GM19455 (cell line): ENCODE measurements at regions not wholly inside any gene's neighbourhood (a gene's known extent, or its start where the extent isn't known, plus 50 kb on each side); places are given as distances from the start of the nearest gene placed in this dataset.
"Not testable (repeated sequence)": the region's sequence is repeated elsewhere in the genome, so short reads cannot be mapped to it uniquely, and the experiment has no call there.

ENCODE experiments used
- ATAC-seq: cut with Tn5 transposase; IDR thresholded peaks from one replicate; pipeline ENCODE4 v1.9.1; 2021; ENCODE audit not compliant: unreplicated experiment

DNA sequence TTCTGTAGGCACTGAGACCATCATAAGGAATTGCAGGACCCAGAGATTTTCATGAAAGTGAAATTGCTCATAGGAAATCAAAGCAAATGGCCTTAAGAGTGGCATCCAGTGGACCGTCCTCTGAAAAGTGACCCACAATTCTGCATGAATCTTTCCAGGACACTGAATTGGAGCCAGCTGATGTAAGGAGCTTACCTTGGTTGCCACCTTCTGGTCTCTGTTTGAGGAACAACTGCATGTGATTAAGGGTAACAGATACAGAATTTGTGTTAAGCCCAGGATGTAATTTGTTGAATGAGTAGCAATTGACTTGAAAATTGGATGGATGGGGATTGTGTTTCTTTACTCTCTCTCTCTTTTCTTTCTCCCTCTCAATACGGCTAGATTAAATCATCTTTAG, 49.9 kb upstream of the GAS1 start:
- no peak for ATAC-seq

DNA sequence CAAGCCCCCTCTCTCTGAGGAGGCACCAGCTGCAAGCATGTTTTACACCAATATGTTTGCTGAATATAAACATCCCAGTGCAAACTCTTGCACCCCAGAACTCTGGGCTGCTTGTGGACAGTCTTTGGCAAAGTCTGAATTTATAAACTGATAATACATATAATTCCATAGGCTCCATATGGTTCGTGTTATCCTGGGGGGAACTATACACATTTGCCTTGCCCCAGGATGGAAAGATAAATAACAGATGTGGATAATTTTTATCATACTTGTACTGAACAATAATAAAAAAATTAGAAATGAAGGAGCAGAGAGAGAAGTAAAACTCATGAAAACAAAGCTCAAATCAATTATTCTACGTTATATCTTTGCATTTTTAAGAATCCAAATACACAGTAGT, 50.6 kb upstream of the GAS1 start:
- no peak for ATAC-seq

DNA sequence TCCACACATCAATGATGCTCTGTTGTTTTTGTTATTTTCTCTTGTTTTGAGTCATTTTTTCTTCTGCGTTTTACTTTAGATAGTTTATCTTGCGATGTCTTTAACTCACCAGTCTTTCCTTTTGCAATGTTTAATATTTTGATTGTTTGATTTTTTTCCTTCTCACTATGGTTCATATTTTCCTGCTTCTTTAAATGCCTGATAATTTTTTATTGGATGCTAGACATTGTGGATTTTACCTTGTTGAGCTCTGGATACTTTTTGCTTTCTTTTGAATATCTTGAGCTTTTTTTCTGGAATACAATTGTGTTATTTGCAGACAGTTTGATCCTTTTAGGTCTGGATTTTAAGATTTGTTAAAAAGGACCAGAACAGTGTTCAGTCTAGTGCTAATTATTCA, 55.2 kb upstream of the GAS1 start:
- ATAC-seq: no peak

DNA sequence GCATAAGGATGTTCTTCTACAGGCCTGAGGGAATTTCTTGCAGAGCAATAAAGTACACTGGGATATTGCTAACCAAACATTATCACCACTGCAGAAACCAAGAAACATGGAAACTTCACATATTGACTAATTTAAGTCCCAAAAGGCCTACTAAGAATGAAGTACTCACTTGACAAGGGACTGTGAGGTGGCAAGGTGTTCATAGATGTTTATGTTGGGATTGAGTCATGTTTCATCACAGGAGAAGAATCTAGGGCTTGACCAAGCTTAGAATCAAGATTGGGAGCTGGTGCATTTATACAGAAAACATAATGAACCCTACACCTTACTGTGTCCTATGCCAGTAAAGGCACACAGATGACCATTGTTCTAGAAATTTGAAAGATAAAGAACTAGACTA, 56.7 kb upstream of the GAS1 start:
- no peak for ATAC-seq

DNA sequence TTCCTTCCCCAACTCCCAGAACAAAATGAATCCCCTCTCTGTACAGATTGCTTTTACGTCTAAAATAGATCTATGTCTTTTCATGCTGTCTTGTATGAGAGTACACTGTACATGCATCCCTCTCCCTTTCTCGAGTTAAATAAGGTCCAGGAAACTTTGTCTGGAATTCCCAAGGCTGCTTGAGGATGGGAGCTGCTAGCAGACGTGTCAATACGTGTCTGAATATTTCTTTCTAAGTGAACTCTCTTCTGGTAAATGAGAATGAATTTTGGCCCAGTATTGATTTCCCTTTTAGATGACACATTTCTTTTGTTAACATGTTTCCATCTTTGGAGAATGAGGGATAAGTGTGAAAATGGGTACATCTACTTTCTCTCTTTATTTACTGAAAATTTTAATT, 59.6 kb upstream of the GAS1 start:
- ATAC-seq: no peak

DNA sequence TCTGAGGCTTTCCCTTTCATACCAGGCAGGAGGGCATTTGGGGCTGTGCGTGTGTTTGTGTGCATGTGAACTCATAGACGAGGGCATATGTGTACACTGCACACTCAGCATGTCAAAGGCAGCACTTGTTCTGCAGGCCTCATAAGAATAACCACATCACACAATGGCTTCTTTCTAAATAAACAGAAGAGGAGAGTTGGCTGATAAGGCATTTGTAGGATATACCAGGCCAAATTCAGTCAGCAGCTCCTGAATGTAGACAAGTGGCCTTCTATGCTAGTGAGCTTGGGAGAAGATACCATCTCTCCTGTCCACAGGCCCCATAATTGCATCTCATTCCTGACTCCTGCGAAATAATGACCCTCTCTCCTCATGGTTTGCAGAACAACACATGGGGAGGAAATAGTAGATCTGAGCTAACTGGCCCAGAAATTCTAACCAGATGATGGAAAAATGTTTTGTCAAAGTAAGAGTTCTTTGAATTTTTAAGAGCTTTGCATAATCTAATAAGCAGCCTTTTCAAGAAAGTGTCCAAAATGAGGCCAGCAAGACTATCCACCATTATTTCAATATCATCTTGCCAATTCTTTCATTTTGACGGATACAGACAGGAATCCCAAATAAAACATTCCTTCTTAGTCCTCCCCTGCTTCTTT, 60.5 kb upstream of the GAS1 start:
- no peak for ATAC-seq

DNA sequence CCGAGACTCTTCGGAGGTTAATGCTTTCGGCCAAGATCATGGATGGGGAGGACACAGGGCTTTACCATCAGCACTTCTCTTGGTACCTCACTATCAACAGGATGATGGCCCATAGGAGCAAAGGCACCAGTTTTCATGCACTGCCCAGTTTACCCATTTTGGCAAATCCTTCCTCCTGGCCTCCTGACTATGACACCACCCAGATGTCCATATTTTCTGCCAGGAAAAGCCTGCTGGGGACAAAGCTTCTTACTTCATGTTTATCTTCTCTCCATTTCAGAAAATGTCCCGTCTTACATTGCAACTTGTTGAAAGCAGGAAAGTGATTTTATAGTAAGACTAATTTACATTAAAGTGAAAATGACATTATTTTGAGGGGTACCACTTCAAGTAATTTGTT, 61.4 kb upstream of the GAS1 start:
- ATAC-seq: no peak

DNA sequence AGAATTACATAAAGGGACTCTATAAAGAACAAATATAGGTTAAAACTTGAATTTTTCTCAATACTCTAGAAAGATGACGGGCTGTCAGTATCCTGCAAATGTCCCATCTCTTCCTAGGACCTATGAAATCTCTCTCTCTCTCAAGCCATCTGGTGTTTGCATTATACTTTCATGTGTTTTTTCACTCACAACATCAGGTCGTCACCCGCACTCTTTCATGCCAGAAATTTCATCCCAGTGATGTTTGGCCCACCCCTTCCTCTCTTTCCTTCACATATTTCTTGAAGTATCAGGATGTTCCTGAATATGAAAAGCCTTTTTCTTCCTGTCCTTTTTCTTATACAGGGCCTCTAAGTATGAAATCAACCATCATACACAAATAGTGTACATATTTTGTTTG, 63.3 kb upstream of the GAS1 start:
- no peak for ATAC-seq

DNA sequence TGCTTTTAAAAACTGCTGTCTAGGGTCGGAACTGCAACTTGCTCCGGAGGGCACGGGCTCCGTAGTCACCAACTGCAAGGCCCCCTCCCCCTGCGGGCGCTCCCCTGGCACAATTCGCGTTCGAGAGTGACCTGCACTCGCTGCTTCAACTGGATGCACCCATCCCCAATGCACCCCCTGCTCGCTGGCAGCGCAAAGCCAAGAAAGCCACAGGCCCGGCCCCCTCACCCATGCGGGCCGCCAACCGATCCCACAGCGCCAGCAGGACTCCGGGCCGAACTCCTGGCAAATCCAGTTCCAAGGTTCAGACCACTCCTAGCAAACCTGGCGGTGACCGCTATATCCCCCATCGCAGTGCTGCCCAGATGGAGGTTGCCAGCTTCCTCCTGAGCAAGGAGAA, 64.2 kb upstream of the GAS1 start:
- no peak for ATAC-seq

DNA sequence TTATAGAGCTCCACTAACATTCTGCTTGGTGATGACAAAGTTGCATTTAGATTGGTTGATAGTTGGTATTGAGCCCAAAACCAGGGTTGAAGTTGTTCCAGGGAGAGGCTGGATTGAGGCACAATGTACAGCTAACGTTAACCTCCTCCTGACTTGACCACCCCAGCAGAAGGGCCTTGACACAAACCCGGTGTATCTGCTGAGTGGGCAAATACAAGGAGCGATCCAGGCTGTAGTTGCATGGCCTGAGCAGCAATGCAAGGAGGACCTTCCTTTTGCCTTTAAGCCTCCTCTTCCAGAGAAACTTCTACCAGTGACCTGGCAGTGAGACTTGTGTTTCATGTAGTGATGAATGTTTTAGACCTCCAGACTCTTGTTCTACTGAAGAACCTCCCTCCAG, 66.2 kb upstream of the GAS1 start:
- ATAC-seq: no peak

DNA sequence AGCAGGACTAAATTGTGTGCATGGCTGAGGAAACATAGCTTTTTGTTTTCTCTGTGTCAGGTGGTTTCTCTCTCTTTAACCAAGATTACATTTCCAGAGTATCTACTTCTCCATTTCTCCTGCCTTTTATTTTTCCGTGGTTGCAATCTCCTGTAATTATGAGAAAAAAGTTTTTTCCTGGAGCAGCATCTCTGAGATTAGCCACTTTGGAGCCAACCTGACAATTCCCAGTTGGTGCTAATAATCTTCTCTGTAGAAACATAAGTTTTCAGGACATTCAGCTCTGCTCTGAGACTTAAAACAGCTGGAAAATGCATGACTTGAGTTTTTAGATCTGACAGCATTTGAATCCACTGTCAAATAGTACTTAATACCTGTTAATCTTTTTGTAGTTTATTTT, 67.1 kb upstream of the GAS1 start:
- ATAC-seq: no peak

DNA sequence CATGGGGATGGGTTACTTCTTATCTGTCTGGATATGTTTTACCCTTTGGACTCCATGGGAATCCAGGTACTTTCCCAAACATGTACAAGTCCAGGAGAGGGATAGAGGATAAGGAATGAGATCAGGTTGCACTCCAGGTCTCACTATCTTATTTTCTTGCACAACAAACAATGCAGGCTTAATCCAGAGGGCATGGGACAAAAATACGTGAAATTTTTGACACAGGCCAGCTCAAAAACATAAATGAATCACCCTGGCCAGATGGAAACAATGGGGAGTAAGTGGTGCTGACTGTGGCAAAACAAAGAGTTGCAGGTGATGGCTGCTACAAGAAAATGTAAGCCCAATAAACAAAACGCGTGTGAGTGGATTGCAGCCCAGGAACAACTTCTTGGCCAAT, 69.4 kb upstream of the GAS1 start:
- no peak for ATAC-seq

DNA sequence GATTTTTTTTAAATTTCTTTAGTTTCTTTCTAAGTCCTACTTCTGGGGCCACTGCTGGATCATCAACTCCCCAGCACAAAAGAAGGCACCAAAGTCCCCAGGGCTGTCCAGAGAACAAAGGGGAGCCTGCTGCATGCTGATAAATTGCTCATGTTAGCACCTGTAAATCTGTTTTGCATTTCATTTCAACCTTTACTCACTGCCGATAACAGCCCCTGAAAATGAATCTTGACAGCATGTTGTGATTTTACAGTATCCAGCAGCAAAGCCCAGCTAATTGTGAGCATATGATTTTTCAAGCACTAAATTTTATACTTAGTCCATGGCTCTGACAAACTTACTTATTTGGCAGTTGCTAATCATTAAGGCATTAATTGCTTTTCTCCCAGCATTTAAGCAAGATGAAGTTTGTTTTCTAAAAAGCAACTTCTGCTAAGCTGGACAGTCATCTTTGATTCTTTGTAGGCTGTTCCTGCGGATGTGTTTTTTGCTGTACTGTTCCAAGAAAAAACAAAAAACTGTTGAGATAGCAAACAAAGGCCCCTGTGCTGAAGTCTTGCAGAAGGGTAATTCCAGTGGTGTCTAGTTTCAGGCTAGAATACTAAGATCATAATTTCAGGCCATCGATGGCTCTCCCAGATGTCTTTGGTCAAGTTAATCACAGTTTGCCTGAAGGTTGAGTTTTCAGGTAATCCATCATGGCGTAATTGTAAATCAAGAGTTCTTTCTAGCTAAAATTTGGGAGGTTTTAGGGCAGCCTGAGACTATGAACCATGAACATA, 73.1 kb upstream of the GAS1 start:
- no peak for ATAC-seq

DNA sequence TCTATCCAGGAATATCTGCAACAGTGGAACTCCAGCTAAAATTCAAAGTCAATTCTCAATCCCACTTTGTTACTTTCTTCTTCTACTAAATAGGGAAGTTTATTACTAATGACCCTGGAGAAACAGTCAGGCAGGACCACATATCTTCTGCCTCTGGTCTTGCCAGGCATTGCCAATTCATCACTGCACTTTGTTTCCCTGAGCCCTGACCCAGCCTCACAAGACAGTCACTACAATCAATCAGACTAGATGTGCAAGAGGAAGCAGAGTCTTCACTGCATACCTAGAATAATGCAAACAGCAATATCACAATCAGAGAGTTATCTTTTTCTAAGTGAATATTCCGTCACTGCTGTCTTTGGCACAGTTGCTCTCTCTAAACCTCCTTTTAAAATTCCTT, 74.9 kb upstream of the GAS1 start:
- no peak for ATAC-seq

DNA sequence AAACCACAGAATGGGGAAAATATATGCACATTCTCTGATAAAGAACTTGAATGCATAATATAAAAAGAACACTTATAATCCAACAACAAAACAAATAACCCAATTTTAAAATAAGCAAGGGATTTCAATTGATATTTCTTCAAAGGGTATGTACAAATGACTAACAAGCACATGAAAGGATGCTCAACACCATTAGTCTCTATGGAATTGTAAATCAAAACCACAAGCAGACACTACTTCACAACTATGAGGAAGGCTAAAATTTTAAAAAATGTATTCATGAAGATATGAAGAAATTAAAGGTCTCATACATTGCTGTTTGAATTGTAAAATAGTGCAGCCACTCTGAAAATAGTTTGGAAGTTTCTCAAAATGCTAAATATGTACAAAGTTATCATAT, 78.9 kb upstream of the GAS1 start:
- no peak for ATAC-seq

DNA sequence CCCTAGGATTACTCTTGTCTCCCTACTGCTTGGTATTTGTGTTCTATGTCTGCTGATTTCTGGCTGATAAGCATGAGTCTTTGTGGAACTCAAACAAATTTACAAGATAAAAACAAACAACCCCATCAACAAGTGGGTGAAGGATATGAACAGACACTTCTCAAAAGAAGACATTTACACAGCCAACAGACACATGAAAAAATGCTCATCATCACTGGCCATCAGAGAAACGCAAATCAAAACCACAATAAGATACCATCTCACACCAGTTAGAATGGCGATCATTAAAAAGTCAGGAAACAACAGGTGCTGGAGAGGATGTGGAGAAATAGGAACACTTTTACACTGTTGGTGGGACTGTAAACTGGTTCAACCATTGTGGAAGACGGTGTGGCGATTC, 81.5 kb upstream of the GAS1 start:
- not testable (repeated sequence) for ATAC-seq

DNA sequence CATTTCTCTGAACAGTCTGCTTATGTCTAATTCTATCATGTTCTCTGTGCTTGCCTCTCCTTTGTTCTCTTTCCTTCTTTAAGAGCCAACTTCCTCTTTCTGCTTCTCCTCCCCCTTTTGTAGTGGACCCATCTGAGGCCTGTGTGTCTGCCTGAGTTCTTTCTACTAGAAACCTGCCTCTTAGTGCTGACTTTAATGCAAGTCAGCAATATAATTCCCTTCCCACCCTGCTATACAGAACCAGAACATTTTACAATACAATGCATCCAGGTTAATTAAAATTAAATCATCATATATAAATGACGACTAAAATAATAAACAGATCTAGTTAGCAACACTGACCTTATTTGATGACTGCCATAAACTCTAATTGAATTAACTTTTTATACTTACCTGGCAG, 82.6 kb upstream of the GAS1 start:
- no peak for ATAC-seq

DNA sequence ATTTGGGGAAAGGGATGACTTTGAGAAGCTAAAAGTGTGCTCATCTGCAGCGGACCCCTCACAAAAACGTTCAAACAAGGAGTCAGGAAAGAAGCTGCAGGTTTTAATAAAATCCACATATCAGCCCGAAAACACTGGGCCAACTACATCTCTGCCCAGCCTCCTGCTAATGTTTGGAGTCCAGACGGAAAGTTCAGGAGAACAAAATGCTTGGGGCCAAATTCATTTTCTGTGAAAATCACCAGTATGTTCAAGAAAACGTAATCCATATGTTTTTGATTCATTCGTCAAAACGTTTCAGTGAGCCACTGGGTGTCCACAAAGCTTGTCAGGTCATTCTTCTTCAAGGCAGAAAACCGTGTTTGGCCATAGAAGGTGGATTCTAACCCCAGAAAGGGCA, 87.5 kb upstream of the GAS1 start:
- ATAC-seq: no peak

DNA sequence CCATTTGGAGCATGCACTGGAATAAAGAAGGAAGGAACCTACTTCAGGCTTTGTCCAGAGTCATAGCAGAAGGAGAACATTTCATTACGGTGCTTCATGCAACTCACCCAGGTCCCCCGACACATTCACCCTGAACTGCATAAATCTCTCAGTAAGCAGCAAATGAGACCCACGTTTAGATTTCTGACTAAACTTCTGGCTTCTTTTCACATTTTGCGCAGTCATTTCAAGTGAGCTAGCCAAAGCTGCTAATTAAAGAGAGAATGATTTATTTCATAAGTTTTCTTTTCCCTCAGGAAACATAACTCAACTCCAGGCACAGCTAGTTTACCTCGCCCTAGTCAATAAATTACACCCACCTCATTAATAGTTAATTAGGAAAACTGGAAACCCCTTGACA, 88.6 kb upstream of the GAS1 start:
- no peak for ATAC-seq

DNA sequence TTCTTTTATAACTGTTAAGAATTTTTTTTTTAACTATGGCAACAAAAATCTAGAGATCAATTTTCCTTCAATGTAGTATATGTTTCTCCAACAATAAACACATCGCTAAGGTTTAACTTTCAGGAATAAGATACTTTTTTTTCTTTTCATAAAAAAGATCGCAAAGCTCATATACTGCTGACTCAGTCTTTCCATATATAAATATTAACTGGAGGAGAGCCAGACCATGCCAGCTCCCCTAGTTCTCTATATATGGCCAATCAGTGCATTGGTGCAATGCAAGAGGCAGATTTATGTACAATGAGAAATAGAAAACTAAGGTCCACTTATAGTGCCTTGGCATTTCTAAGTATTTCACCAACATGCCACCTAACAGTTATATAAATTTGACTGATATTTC, 89.2 kb upstream of the GAS1 start:
- no peak for ATAC-seq

DNA sequence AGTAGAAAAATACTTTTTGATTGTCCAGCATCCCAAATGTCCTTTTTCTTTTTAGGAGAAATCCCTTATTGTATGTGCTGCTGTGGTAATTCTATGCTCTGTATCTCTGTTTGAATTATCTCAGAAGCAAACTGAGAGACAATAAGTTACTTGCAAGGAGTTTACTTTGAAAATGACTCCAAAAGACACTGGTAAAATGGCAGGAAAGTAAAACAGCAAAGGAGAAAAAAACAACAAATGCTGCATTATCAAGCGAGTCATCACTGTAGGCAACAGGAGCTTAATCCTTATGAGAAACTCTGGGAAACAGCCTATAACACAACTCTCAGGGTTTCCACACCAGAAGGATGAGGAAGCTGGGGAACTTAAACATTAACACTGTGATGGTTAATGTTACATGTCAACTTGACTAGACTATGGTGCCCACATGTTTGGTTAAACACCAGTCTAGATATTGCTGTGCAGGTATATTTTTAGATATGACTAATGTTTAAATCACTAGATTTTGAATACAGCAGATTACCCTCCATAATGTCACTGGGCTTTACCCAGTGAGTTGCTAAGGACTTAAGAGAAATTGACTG, 92.6 kb upstream of the GAS1 start:
- no peak for ATAC-seq

DNA sequence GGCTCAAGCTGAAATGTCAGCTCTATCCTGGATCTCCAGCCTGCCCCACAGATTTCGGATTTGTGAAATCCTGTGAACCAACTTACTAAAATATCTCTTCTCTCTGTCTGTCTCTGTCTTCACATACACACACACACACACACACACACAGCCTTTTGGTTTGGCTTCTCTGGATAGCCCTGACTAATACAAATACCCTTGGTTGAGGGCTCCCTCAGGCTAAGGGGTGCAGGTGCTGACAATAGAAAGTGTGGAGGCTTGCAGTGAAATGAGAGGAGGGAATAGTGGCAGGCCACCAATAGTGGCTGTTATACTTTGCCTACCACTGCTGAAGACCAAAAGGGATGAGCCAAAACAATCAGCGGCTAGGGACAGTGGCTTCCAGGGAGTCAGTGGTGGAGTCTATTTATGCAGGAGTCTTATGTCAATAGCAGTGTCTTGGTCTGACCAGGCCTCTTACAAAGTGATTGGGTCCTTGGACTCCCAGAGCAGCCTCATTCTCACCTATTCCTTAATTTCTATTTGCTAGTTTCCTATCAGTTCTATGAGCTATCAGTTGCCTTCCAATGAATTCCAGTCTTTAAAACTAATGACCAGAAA, 93.2 kb upstream of the GAS1 start:
- no peak for ATAC-seq
